Caco-2 (cell line): ENCODE measurements at regions not wholly inside any gene's neighbourhood (a gene's known extent, or its start where the extent isn't known, plus 50 kb on each side); places are given as distances from the start of the nearest gene placed in this dataset.

Experiments
- BruUV-seq: library from RNA; stranded (reverse); fragments of 400-500 nt; replicated peaks from 2 replicates; lab custom pipeline; 2021; lab: Mats Ljungman, UMichigan
- CTCF ChIA-PET: fragments of 300-600 bp; sonication (Branson Sonifier 250); formaldehyde crosslinking; loops from one replicate; lab custom pipeline; 2022; ENCODE audit warnings: antibody characterized with exemption; lab: Charles Lee
- POLR2A ChIA-PET: fragments of 300-600 bp; sonication (Branson Sonifier 250); formaldehyde crosslinking; loops from one replicate; lab custom pipeline; 2022; ENCODE audit warnings: antibody characterized with exemption; lab: Charles Lee
- DNase-seq, 2 experiments: peaks; one replicate each; pipeline versions ENCODE4 v3.0.0 to v3.0.0-alpha.2; 2020 to 2022
- H3K27me3 ChIP-seq: replicated peaks from 2 replicates; pipeline ENCODE4 v1.6.0; 2011; ENCODE audit warnings: low read length; ENCODE audit not compliant: control insufficient read depth, insufficient read depth
- H3K36me3 ChIP-seq: 2 replicates; pipeline ENCODE4 v1.5.1; 2011; ENCODE audit warnings: low read length; ENCODE audit not compliant: control insufficient read depth, insufficient read depth
- H3K4me1 ChIP-seq: fragments of 250-450 bp; sonication (Bioruptor Pico); 2 replicates; pipeline ENCODE4 v1.5.1; 2020; ENCODE audit warnings: mild to moderate bottlenecking
- H3K4me3 ChIP-seq: 2 replicates; pipeline ENCODE4 v1.5.1; 2011; ENCODE audit warnings: low read depth, mild to moderate bottlenecking, control low read depth, low read length
- H3K9me3 ChIP-seq: fragments of 250-450 bp; sonication (Bioruptor Pico); 2 replicates; pipeline ENCODE4 v1.5.1; 2020; ENCODE audit warnings: mild to moderate bottlenecking, moderate library complexity
- H3K27ac Mint-ChIP-seq: one replicate; pipeline ENCODE4 v1.8.0; 2022; ENCODE audit warnings: mixed read lengths; ENCODE audit not compliant: unreplicated experiment
- H3K27me3 Mint-ChIP-seq: one replicate; pipeline ENCODE4 v1.8.0; 2022; ENCODE audit warnings: mixed read lengths; ENCODE audit not compliant: insufficient read depth, unreplicated experiment
- H3K36me3 Mint-ChIP-seq: one replicate; pipeline ENCODE4 v1.8.0; 2022; ENCODE audit warnings: mild to moderate bottlenecking, mixed read lengths; ENCODE audit not compliant: insufficient read depth, unreplicated experiment
- H3K4me1 Mint-ChIP-seq: one replicate; pipeline ENCODE4 v1.8.0; 2022; ENCODE audit warnings: low read depth, mixed read lengths; ENCODE audit not compliant: unreplicated experiment
- H3K4me3 Mint-ChIP-seq: one replicate; pipeline ENCODE4 v1.8.0; 2022; ENCODE audit warnings: mild to moderate bottlenecking, moderate library complexity, mixed read lengths; ENCODE audit not compliant: unreplicated experiment
- H3K9me3 Mint-ChIP-seq: one replicate; pipeline ENCODE4 v1.8.0; 2022; ENCODE audit warnings: mixed read lengths; ENCODE audit not compliant: unreplicated experiment
- CTCF ChIP-seq, 2 experiments: fragments of 200-600 bp in 1 of 2; IDR thresholded peaks; 1 replicate in 1 of 2; 2 replicates in 1 of 2; pipeline versions ENCODE4 v1.5.1 to v1.8.0; 2011 to 2022; ENCODE audit warnings: antibody characterized with exemption in 1 of 2, control low read depth in 1 of 2, inconsistent platforms in 1 of 2, low read depth in 1 of 2, low read length in 1 of 2, mild to moderate bottlenecking in 1 of 2, moderate library complexity in 1 of 2; ENCODE audit not compliant: insufficient read depth in 1 of 2, severe bottlenecking in 1 of 2, unreplicated experiment in 1 of 2
- intact Hi-C: fragments of 100-400 bp; cut with micrococcal nuclease; formaldehyde crosslinking; loops from one replicate; pipeline ENCODE4 v1.10.0; 2022; ENCODE audit not compliant: unreplicated experiment

GRCh38 chr11:87942786-87943185 is 232.5 kb downstream of the RAB38 start:
- BruUV-seq, result no TSS peak
- POLR2A ChIA-PET, result no interaction called here
- Mint-ChIP-seq H3K4me3 (no peak overlapping the region), H3K9me3 (no peaks in the 10 kb centered on the region), H3K27me3 (peaks cover 20% of the 10 kb centered on the region), H3K36me3 (no peaks in the 10 kb centered on the region), H3K4me1 (no peaks in the 10 kb centered on the region), H3K27ac (no peak overlapping the region)
- no peak for TF ChIP-seq CTCF (IDR thresholded peaks at IDR 0.05; ENCODE audit: insufficient read depth in 1 of 2, low read depth in 1 of 2, low read length in 1 of 2, severe bottlenecking in 1 of 2, unreplicated experiment in 1 of 2)
- intact Hi-C loops, result no loop called here
- Histone ChIP-seq H3K4me1 (no peaks in the 10 kb centered on the region), H3K36me3 (no peaks in the 10 kb centered on the region), H3K27me3 (no peaks in the 10 kb centered on the region), H3K4me3 (no peak overlapping the region), H3K9me3 (no peaks in the 10 kb centered on the region)
- no peak for DNase-seq
- CTCF ChIA-PET, result no interaction called here

DNA sequence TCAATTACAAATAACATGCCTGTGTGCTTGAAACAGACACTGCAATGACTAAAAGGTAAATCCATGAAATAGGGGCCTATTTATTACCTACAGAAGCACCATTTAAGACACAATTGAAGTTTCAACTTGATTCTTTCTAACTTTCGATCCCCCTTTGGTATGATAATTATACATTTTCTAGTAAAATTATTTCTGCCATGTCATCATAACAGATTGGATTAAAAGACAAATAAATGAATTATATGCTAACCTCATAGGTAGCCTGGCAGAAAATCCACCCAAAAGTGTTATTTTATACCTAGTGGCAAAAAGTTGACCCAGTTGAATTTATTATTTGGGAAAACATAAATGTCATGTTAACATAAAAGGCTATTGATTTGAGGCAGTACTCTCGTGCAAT is 241.1 kb downstream of the RAB38 start:
- H3K36me3 ChIP-seq, result no peaks in the 10 kb centered on the region
- Mint-ChIP-seq H3K36me3 (no peaks in the 10 kb centered on the region), H3K27me3 (peaks cover 10% of the 10 kb centered on the region), H3K9me3 (no peaks in the 10 kb centered on the region), H3K27ac (no peak overlapping the region), H3K4me3 (no peak overlapping the region), H3K4me1 (no peaks in the 10 kb centered on the region)
- H3K4me3 ChIP-seq, result no peak overlapping the region
- DNase-seq, result no peak
- no TSS peak for BruUV-seq
- ChIA-PET POLR2A (no interaction called here), CTCF (no interaction called here)
- H3K9me3 ChIP-seq, result no peaks in the 10 kb centered on the region
- no peaks in the 10 kb centered on the region for H3K4me1 ChIP-seq
- intact Hi-C loops, result no loop called here
- no peaks in the 10 kb centered on the region for H3K27me3 ChIP-seq
- TF ChIP-seq CTCF (IDR thresholded peaks at IDR 0.05; ENCODE audit: insufficient read depth in 1 of 2, low read depth in 1 of 2, low read length in 1 of 2, severe bottlenecking in 1 of 2, unreplicated experiment in 1 of 2), result no peak

DNA sequence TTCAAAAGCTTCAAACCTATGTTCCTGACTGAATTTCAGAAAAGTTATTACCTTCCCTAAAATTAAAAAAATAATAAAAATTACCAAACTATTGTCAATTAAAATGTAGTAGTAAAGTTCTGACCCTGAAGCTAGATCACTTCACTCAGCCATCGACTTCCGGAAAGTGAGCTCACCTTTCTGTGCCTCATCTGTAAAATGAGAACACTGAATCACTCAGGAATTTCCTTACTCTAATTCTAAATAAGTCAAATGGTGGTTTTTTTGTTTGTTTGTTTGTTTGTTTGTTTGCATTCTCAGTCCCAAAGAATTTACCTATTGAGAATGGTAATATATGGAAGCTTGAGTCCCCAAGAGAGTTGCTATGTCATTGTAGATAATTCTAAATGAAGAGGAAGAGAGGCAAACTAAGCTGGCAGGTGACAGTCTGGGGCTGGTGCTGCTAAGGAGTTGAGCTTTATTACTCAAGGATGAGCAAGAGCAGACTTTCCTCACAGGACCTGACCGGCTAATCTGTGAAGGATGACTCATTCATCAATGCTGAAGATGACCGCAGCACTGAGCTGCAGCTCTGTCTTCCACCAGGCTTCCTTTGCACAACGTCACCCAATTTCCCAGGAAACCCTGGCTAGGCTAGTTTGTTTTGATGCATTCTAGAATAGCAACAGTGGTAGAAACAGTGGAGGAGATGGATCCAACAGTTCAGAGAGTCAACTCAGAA is 248.8 kb downstream of the RAB38 start:
- no peaks in the 10 kb centered on the region for H3K27me3 ChIP-seq
- no peak overlapping the region for H3K4me3 ChIP-seq
- no peak overlapping the region for H3K27ac Mint-ChIP-seq
- intact Hi-C loops, result no loop called here
- peaks cover 4% of the 10 kb centered on the region for H3K27me3 Mint-ChIP-seq
- no peak overlapping the region for H3K4me3 Mint-ChIP-seq
- no peaks in the 10 kb centered on the region for H3K9me3 Mint-ChIP-seq
- H3K4me1 ChIP-seq, result no peaks in the 10 kb centered on the region
- DNase-seq, result no peak
- H3K4me1 Mint-ChIP-seq, result no peaks in the 10 kb centered on the region
- H3K36me3 ChIP-seq, result no peaks in the 10 kb centered on the region
- no TSS peak for BruUV-seq
- no peaks in the 10 kb centered on the region for H3K36me3 Mint-ChIP-seq
- no peak for TF ChIP-seq CTCF (IDR thresholded peaks at IDR 0.05; ENCODE audit: insufficient read depth in 1 of 2, low read depth in 1 of 2, low read length in 1 of 2, severe bottlenecking in 1 of 2, unreplicated experiment in 1 of 2)
- ChIA-PET CTCF (no interaction called here), POLR2A (no interaction called here)
- H3K9me3 ChIP-seq, result no peaks in the 10 kb centered on the region
